Endothelial cell of umbilical vein (primary cell): ENCODE measurements at regions not wholly inside any gene's neighbourhood (a gene's known extent, or its start where the extent isn't known, plus 50 kb on each side); places are given as distances from the start of the nearest gene placed in this dataset.

Source experiments
- BruUV-seq: library from RNA; stranded (reverse); fragments of 400-500 nt; replicated peaks from 2 replicates; lab custom pipeline; 2021; lab: Mats Ljungman, UMichigan
- CTCF ChIA-PET: fragments of 300-600, 350-600 bp; sonication (Branson Sonifier 250); formaldehyde crosslinking; loops from one replicate; lab custom pipeline; 2021; ENCODE audit warnings: antibody characterized with exemption, inconsistent platforms; lab: Charles Lee
- POLR2A ChIA-PET: fragments of 300-600, 350-600 bp; sonication (Branson Sonifier 250); formaldehyde crosslinking; loops from one replicate; lab custom pipeline; 2021; ENCODE audit warnings: antibody characterized with exemption, inconsistent platforms; lab: Charles Lee
- DNase-seq: peaks from one replicate; pipeline ENCODE4 v3.0.0-alpha.2; 2011; ENCODE audit warnings: low read depth, low spot score
- FAIRE-seq: peaks from 2 replicates; lab custom pipeline; 2011; peaks lifted over from hg19 to GRCh38; lab: Jason Lieb, UNC
- H2AFZ ChIP-seq: 2 replicates; pipeline ENCODE4 v1.6.0; 2012; ENCODE audit warnings: low read depth, low read length, control low read depth, inconsistent platforms
- H3K27ac ChIP-seq: 2 replicates; pipeline ENCODE4 v1.5.1; 2011; ENCODE audit warnings: low read depth, mild to moderate bottlenecking, control low read depth, low read length, moderate library complexity; ENCODE audit not compliant: insufficient read depth
- H3K27me3 ChIP-seq, 2 experiments: 2 replicates each; pipeline versions ENCODE4 v1.6.0 to v1.6.1; 2011; ENCODE audit warnings: low read length in 2 of 2, mixed read lengths in 1 of 2; ENCODE audit not compliant: control insufficient read depth in 2 of 2, insufficient read depth in 2 of 2
- H3K36me3 ChIP-seq, 2 experiments: 2 replicates in 1 of 2; 3 replicates in 1 of 2; pipeline ENCODE4 v1.5.1; 2011; ENCODE audit warnings: low read length in 2 of 2, mild to moderate bottlenecking in 1 of 2, moderate library complexity in 1 of 2; ENCODE audit not compliant: control insufficient read depth in 2 of 2, insufficient read depth in 2 of 2; ENCODE audit errors: extremely low read depth in 1 of 2
- H3K4me1 ChIP-seq: 3 replicates; pipeline ENCODE4 v1.5.1; 2011; ENCODE audit warnings: mild to moderate bottlenecking, low read length; ENCODE audit not compliant: control insufficient read depth, insufficient read depth; ENCODE audit errors: extremely low read depth
- H3K4me2 ChIP-seq: 2 replicates; pipeline ENCODE4 v1.6.1; 2011; ENCODE audit warnings: low read length, control low read depth, mixed read lengths; ENCODE audit not compliant: insufficient read depth
- H3K4me3 ChIP-seq, 3 experiments: fragments of 200-600 bp in 1 of 3; sonication (generic), shearing (Covaris generic) in 1 of 3; replicated peaks in 1 of 3; 2 replicates each; pipeline ENCODE4 v1.5.1; 2011 to 2016; ENCODE audit warnings: control low read depth in 3 of 3, low read length in 3 of 3, mild to moderate bottlenecking in 2 of 3, inconsistent platforms in 1 of 3, low read depth in 1 of 3, moderate library complexity in 1 of 3; ENCODE audit not compliant: insufficient read depth in 1 of 3
- H3K79me2 ChIP-seq: 2 replicates; pipeline ENCODE4 v1.6.0; 2012; ENCODE audit warnings: low read length, inconsistent platforms; ENCODE audit not compliant: control insufficient read depth, insufficient read depth
- H3K9ac ChIP-seq: replicated peaks from 2 replicates; pipeline ENCODE3; 2011; ENCODE audit warnings: low read length, control low read depth; ENCODE audit not compliant: insufficient read depth; ENCODE audit errors: extremely low read depth
- H3K9me1 ChIP-seq: replicated peaks from 3 replicates; pipeline ENCODE4 v1.6.0; 2011; ENCODE audit warnings: mild to moderate bottlenecking, low read length; ENCODE audit not compliant: control insufficient read depth, insufficient read depth; ENCODE audit errors: extremely low read depth
- H3K9me3 ChIP-seq: replicated peaks from 2 replicates; pipeline ENCODE4 v1.5.1; 2012; ENCODE audit warnings: low read length, inconsistent platforms; ENCODE audit not compliant: control insufficient read depth, insufficient read depth
- H4K20me1 ChIP-seq: replicated peaks from 2 replicates; pipeline ENCODE3; 2011; ENCODE audit warnings: mild to moderate bottlenecking, low read length; ENCODE audit not compliant: control insufficient read depth, insufficient read depth; ENCODE audit errors: extremely low read depth
- FOS ChIP-seq: IDR thresholded peaks from 2 replicates; pipeline ENCODE4 v1.6.1; 2011; ENCODE audit warnings: mild to moderate bottlenecking, low read length, moderate library complexity, borderline replicate concordance; ENCODE audit not compliant: insufficient read depth
- GATA2 ChIP-seq: IDR thresholded peaks from 2 replicates; pipeline ENCODE4 v1.7.0; 2011; ENCODE audit warnings: low read depth, mild to moderate bottlenecking, moderate library complexity, mixed read lengths, low read length; ENCODE audit not compliant: insufficient read length, insufficient read depth
- JUN ChIP-seq: IDR thresholded peaks from 2 replicates; pipeline ENCODE4 v1.6.1; 2011; ENCODE audit warnings: borderline replicate concordance, low read depth; ENCODE audit not compliant: insufficient read length, insufficient read depth
- MYC ChIP-seq: IDR thresholded peaks from one replicate; pipeline ENCODE4 v1.6.1; 2011; ENCODE audit warnings: mild to moderate bottlenecking, low read depth, low read length
- POLR2A ChIP-seq: IDR thresholded peaks from 2 replicates; pipeline ENCODE4 v1.6.1; 2012; ENCODE audit warnings: low read depth, mild to moderate bottlenecking, control low read depth, low read length
- POLR2AphosphoS5 ChIP-seq: IDR thresholded peaks from 2 replicates; pipeline ENCODE4 v1.6.1; 2012; ENCODE audit warnings: low read depth, mild to moderate bottlenecking, control low read depth, low read length, moderate library complexity; ENCODE audit not compliant: insufficient read depth
- dilution Hi-C: fragments of 300-500 bp; cut with MboI; formaldehyde crosslinking; loops from one replicate; pipeline ENCODE4 v1.15.0; 2019; ENCODE audit warnings: low sequenced_read_pairs; ENCODE audit not compliant: extremely low pct_ligation_motif_present
- intact Hi-C: fragments of 100-400 bp; cut with micrococcal nuclease; formaldehyde crosslinking; loops from one replicate; pipeline ENCODE4 v1.10.0; 2022

- Histone ChIP-seq H3K27ac (no peak overlapping the region), H3K27me3 (no peaks in the 10 kb centered on the region), H3K36me3 (no peaks in the 10 kb centered on the region), H3K79me2 (no peaks in the 10 kb centered on the region), H3K4me1 (peaks cover 20% of the 10 kb centered on the region), H3K9me1 (no peaks in the 10 kb centered on the region), H2AFZ (peak overlapping the region; percentile 9), H3K9me3 (no peaks in the 10 kb centered on the region), H4K20me1 (no peaks in the 10 kb centered on the region), H3K9ac (no peak overlapping the region), H3K4me3 (no peak overlapping the region), H3K4me2 (no peak overlapping the region)
- ChIA-PET POLR2A (no interaction called here), CTCF (interaction anchor here (0.7 to 0.9 kb wide), 2 partner anchors 23 to 126 kb away, joined by 3 read pairs; no protein-coding TSS in a partner anchor)
- no peak for DNase-seq
- BruUV-seq: no TSS peak
- TF ChIP-seq FOS (no peak), MYC (no peak), GATA2 (no peak), POLR2AphosphoS5 (no peak), POLR2A (no peak), JUN (no peak)
- dilution Hi-C loops: no loop called here
- intact Hi-C loops: no loop called here
- no peak for FAIRE-seq
Measured at GRCh38 chr2:39571111-39571731, 94.5 kb upstream of the TMEM178A start.

- intact Hi-C loops (no loop called here), dilution Hi-C loops (no loop called here)
- CTCF ChIA-PET: no interaction called here
- Histone ChIP-seq H3K9me3 (no peaks in the 10 kb centered on the region), H3K4me2 (no peak overlapping the region), H2AFZ (no peak overlapping the region), H4K20me1 (no peaks in the 10 kb centered on the region), H3K27me3 (no peaks in the 10 kb centered on the region), H3K79me2 (no peaks in the 10 kb centered on the region), H3K4me1 (peaks cover 10% of the 10 kb centered on the region), H3K9ac (no peak overlapping the region), H3K4me3 (no peak overlapping the region), H3K27ac (no peak overlapping the region), H3K36me3 (no peaks in the 10 kb centered on the region), H3K9me1 (no peaks in the 10 kb centered on the region)
- FAIRE-seq: no peak
- no peak for DNase-seq
- POLR2A ChIA-PET: interaction anchor here (0.6 kb wide), 1 partner anchor 31 kb away, joined by 3 read pairs; no protein-coding TSS in a partner anchor
- no TSS peak for BruUV-seq
- no peak for TF ChIP-seq POLR2A
- no peak for TF ChIP-seq POLR2AphosphoS5
Measured at GRCh38 chr2:39573276-39573675, 92.4 kb upstream of the TMEM178A start.
